ENCODE measurements at regions not wholly inside any gene's neighbourhood (a gene's known extent, or its start where the extent isn't known, plus 50 kb on each side); places are given as distances from the start of the nearest gene placed in this dataset.

DNA sequence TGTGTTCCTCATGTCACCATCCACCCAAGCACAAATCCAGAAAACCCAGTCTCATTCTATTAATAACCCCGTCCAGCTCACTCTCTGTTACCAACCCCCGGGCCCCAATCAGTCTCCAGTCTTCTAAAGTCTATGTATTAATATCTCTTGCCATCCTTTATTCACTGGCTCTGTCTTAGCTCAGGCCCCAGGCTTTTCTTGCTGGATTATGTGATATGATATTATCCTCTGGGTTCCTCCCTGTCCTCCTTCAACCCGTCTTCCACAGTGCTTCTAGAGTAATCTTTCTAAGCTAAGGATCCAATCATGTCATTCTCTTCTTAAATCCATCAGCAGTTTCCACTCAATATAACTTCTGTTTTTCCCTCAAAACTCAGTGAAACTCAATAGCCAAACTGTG is 240.5 kb upstream of the OSR1 start:
- H3K27me3 ChIP-seq (ENCODE audit: control insufficient read depth, insufficient read depth), result no peaks in the 10 kb centered on the region
- H3K9me3 ChIP-seq (ENCODE audit: control insufficient read depth, low read length), result no peaks in the 10 kb centered on the region
- intact Hi-C loops (cut with DNase I), result no loop called here
- H3K4me3 ChIP-seq (ENCODE audit: low read length), result no peak overlapping the region
- 65% methylated on average over 3 of the region's 3 CpGs for WGBS
- DNase-seq (no peak), ATAC-seq (no peak)
- no peaks in the 10 kb centered on the region for H3K4me1 ChIP-seq (ENCODE audit: control insufficient read depth, insufficient read depth, low read length)
- no peak overlapping the region for H3K27ac ChIP-seq (ENCODE audit: low read length)

DNA sequence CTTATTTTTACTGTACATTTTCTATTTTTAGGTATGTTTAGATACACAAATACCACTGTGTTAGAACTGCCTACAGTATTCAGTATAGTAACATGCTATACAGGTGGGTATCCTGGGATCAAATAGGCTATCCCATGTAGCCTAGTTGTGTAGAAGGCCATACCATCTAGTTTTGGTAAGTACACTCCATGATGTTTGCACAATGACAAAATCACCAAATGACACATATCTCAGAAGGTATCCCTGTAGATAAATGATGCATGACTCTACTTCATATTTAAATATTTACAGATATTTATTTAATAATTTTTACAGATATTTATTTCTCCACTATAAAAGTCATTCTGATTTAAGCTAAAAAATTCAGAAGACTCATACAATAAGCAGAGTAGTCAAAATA is 233.8 kb upstream of the OSR1 start:
- no peak overlapping the region for H3K27ac ChIP-seq (ENCODE audit: low read length)
- intact Hi-C loops (cut with DNase I), result no loop called here
- DNase-seq, result no peak
- no peak overlapping the region for H3K4me3 ChIP-seq (ENCODE audit: low read length)
- ATAC-seq, result no peak
- H3K4me1 ChIP-seq (ENCODE audit: control insufficient read depth, insufficient read depth, low read length), result no peaks in the 10 kb centered on the region
- no peaks in the 10 kb centered on the region for H3K9me3 ChIP-seq (ENCODE audit: control insufficient read depth, low read length)
- H3K27me3 ChIP-seq (ENCODE audit: control insufficient read depth, insufficient read depth), result no peaks in the 10 kb centered on the region

DNA sequence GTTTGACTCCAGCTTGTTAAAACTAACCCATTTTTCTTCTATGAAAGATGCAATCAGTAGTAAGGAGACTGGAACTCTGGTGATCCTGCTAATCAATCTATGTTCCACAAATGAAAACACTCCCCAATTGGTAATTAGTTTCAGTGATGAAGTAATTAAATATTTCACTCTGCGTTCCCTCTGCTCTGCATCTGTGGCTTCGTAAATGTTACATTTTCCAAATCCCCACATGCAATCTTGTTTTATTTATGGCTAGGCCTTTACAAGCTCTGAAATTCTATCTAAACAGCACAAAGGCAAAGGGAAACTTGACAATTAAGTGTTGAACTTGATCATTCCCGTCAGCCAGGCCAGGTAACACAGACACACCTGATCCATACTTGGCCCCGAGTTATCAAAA is 231.4 kb upstream of the OSR1 start:
- DNase-seq (no peak), ATAC-seq (no peak)
- intact Hi-C loops (cut with DNase I), result no loop called here
- no peak overlapping the region for H3K4me3 ChIP-seq (ENCODE audit: low read length)
- 92% methylated on average over 4 of the region's 4 CpGs for WGBS
- no peaks in the 10 kb centered on the region for H3K27me3 ChIP-seq (ENCODE audit: control insufficient read depth, insufficient read depth)
- H3K4me1 ChIP-seq (ENCODE audit: control insufficient read depth, insufficient read depth, low read length), result no peaks in the 10 kb centered on the region
- no peak overlapping the region for H3K27ac ChIP-seq (ENCODE audit: low read length)
- no peaks in the 10 kb centered on the region for H3K9me3 ChIP-seq (ENCODE audit: control insufficient read depth, low read length)

DNA sequence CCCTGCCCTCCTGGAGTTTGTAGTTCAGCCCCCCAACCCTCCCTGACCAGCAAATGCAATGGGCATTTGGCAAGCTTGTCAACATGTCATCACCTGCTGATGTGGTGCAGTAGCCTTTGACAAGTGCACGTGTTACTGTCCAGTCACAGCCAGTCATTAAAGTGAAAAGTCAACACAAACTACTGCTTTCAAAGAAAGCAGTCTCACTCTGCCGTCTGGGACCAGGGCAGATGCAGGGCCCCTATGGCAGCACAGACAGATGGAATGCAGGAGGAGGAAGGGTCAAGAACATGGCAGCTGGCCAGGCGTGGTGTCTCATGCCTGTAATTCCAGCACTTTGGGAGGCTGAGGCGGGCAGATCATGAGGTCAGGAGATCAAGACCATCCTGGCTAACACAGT is 222.4 kb upstream of the OSR1 start:
- Histone ChIP-seq H3K27me3 (ENCODE audit: control insufficient read depth, insufficient read depth) (no peaks in the 10 kb centered on the region), H3K4me1 (ENCODE audit: control insufficient read depth, insufficient read depth, low read length) (peaks cover 6% of the 10 kb centered on the region), H3K9me3 (ENCODE audit: control insufficient read depth, low read length) (no peaks in the 10 kb centered on the region), H3K27ac (ENCODE audit: low read length) (no peak overlapping the region), H3K4me3 (ENCODE audit: low read length) (no peak overlapping the region)
- DNase-seq, result peak; percentile 23 to 65 (median 55)
- WGBS, result 59% methylated on average over 4 of the region's 4 CpGs
- ATAC-seq, result peak; percentile 48 to 73
- intact Hi-C loops (cut with DNase I), result no loop called here

DNA sequence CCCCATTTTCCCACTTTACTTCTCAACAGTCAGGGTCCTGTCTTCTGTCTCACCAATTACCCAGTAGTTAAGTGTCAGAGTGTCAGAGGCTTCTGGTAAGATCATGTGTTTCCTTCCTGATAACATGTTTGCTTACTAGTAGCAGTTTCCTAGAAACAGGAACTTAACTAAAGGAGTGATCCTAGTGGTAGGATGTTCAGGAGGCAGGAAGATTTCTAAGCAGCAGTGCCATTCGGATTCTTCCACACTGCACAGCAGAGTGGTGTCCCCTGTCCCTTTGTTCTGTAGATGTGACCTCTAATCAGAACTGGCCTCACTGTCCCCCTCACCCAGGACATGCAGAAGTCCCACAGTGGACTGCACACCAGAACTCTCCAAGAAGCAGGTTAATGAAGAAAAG is 221.8 kb upstream of the OSR1 start:
- intact Hi-C loops (cut with DNase I), result no loop called here
- WGBS, result 20% methylated on average over 1 of the region's 1 CpG
- H3K4me1 ChIP-seq (ENCODE audit: control insufficient read depth, insufficient read depth, low read length), result peaks cover 6% of the 10 kb centered on the region
- H3K27ac ChIP-seq (ENCODE audit: low read length), result no peak overlapping the region
- DNase-seq, result no peak
- no peaks in the 10 kb centered on the region for H3K9me3 ChIP-seq (ENCODE audit: control insufficient read depth, low read length)
- no peak overlapping the region for H3K4me3 ChIP-seq (ENCODE audit: low read length)
- no peaks in the 10 kb centered on the region for H3K27me3 ChIP-seq (ENCODE audit: control insufficient read depth, insufficient read depth)
- peak; percentile 41 to 65 for ATAC-seq

DNA sequence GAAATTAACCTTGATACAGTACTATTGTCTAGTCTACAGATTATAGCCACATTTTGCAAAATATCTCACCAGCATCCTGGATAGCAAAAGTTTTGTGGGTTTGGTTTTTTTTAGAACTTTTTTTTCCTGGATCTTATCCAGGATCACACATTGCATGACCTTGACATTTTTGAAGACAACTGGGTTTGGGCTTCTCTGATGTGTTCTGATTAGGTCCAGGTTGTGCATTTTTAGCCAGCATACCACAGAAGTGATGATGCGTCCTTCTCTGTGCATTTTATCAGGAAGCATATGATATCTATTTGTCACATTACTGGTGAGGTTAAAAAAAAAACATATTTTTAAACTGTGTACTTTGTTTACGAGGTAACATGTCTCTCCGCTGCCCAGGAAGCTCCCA is 221.0 kb upstream of the OSR1 start:
- ATAC-seq (no peak), DNase-seq (no peak)
- Histone ChIP-seq H3K4me1 (ENCODE audit: control insufficient read depth, insufficient read depth, low read length) (peaks cover 6% of the 10 kb centered on the region), H3K4me3 (ENCODE audit: low read length) (no peak overlapping the region), H3K27me3 (ENCODE audit: control insufficient read depth, insufficient read depth) (no peaks in the 10 kb centered on the region), H3K9me3 (ENCODE audit: control insufficient read depth, low read length) (no peaks in the 10 kb centered on the region), H3K27ac (ENCODE audit: low read length) (no peak overlapping the region)
- WGBS, result 59% methylated on average over 3 of the region's 3 CpGs
- intact Hi-C loops (cut with DNase I), result no loop called here

DNA sequence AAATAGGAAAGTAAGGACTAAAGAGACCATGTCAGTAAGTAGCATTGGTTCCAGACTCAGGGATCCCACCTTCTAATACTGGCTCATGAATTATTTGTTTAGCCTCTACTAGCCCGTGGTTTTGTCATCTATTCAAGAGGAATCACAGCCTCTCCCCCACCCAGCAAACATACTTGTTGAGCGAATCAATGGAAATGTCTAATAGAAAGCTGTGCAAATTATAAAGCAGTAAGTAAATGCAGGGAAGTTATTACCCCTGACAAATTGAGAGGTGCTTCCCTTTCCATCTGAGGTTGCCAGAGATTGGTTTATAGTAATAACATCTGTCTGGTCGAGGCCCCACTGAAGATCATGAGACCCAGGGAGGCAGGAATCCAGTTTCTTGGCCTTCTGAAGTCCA is 219.3 kb upstream of the OSR1 start:
- WGBS, result 71% methylated on average over 3 of the region's 3 CpGs
- no peak for DNase-seq

DNA sequence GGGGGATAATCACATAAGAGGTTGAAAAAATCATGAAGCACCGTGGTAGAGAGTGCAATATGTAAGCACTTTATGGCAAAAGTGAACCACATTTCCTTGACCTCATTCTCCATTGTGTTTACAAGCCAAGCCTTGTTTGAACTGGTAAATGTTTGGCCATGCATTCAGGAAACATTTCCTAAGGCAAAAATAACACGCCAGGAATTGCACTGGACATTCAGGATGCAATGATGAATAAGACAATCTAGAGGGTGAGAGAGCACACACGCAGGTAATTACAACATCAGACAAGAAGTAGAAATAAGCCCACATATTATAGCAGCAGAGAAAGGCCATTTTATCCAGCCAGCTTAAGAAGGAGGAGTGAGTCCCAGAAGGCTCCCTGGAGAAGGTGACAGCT is 218.0 kb upstream of the OSR1 start:
- Histone ChIP-seq H3K27ac (ENCODE audit: low read length) (no peak overlapping the region), H3K4me1 (ENCODE audit: control insufficient read depth, insufficient read depth, low read length) (peaks cover 6% of the 10 kb centered on the region), H3K9me3 (ENCODE audit: control insufficient read depth, low read length) (no peaks in the 10 kb centered on the region), H3K4me3 (ENCODE audit: low read length) (no peak overlapping the region), H3K27me3 (ENCODE audit: control insufficient read depth, insufficient read depth) (no peaks in the 10 kb centered on the region)
- DNase-seq (no peak), ATAC-seq (no peak)
- 60% methylated on average over 3 of the region's 3 CpGs for WGBS
- intact Hi-C loops (cut with DNase I), result no loop called here

More for the DNA sequence above, 219.3 kb upstream of the OSR1 start:
- Histone ChIP-seq H3K4me3 (ENCODE audit: low read length) (no peak overlapping the region), H3K9me3 (ENCODE audit: control insufficient read depth, low read length) (no peaks in the 10 kb centered on the region), H3K27me3 (ENCODE audit: control insufficient read depth, insufficient read depth) (no peaks in the 10 kb centered on the region), H3K27ac (ENCODE audit: low read length) (no peak overlapping the region), H3K4me1 (ENCODE audit: control insufficient read depth, insufficient read depth, low read length) (peaks cover 6% of the 10 kb centered on the region)
- intact Hi-C loops (cut with DNase I), result no loop called here
- no peak for ATAC-seq

DNA sequence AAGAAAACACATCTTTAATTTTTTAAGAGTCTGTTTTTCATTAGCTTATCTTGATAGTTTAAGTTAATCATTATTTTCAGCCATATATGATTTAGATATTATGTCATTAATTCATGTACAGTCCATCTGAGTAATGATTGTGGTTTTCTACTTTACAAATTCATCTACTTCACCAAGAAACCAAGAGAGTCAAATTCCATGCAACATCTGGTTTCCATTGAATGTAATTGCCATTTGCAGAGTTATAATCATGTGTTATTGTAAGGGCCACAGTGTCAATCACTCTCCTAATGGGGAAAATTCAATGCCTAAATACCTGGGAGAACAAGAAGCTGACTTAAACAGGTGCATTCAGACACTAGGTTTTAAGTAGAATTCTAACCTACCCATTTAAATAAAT is 217.2 kb upstream of the OSR1 start:
- H3K9me3 ChIP-seq (ENCODE audit: control insufficient read depth, low read length), result no peaks in the 10 kb centered on the region
- no peaks in the 10 kb centered on the region for H3K27me3 ChIP-seq (ENCODE audit: control insufficient read depth, insufficient read depth)
- no peak overlapping the region for H3K27ac ChIP-seq (ENCODE audit: low read length)
- no peak for DNase-seq
- no peak for ATAC-seq
- no peak overlapping the region for H3K4me3 ChIP-seq (ENCODE audit: low read length)
- H3K4me1 ChIP-seq (ENCODE audit: control insufficient read depth, insufficient read depth, low read length), result peaks cover 6% of the 10 kb centered on the region
- intact Hi-C loops (cut with DNase I), result no loop called here

DNA sequence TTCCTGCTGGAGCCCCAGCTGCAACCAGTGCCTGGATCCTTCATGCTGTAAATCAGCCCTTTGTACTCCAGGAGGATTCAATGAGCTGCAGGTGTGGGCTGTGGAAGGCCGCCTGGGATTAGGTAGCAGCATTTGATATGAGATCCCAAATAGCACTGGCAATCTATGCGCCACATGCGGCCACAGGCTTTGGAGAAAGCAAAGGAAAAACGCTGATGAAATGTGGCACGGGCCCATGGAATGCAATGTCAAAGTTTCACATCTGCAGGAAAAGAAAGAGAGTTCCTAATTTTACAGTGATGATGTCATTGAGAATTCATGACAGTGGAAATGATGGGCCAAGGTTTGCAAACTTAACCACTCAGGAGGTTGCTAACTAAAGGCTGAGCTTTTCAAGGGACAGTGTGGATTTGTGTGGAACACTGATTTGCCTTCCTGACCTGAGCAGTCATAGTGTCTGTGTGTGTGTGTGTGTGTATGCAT is 216.4 kb upstream of the OSR1 start:
- no peak overlapping the region for H3K27ac ChIP-seq (ENCODE audit: low read length)
- no peak overlapping the region for H3K4me3 ChIP-seq (ENCODE audit: low read length)
- intact Hi-C loops (cut with DNase I), result no loop called here
- H3K9me3 ChIP-seq (ENCODE audit: control insufficient read depth, low read length), result no peaks in the 10 kb centered on the region
- 14% methylated on average over 5 of the region's 5 CpGs for WGBS
- peaks cover 3% of the 10 kb centered on the region for H3K4me1 ChIP-seq (ENCODE audit: control insufficient read depth, insufficient read depth, low read length)
- no peaks in the 10 kb centered on the region for H3K27me3 ChIP-seq (ENCODE audit: control insufficient read depth, insufficient read depth)
- DNase-seq (peak; percentile 66 to 74 (median 74)), ATAC-seq (peak; percentile 49 to 72)

DNA sequence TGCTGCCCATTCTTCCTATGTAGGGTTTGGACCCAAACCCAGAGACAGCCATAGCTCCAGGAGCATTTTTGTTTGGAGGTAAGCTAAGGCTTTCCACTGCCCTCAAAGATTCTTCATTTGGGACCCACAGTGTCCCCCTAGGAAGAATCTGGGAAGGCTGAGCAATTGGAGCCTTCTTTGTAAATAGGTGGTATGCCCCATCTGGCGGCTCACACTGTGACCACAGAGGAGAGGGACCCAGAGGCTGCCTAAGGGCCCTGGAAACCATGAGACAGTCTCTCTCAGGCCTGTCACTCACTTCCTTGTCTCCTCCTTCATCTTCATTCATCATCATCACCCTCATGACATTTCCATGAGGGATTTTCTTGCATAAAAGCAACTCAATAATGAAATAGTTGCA is 215.4 kb upstream of the OSR1 start:
- WGBS, result 96% methylated on average over 1 of the region's 1 CpG
- no peak for DNase-seq
- no peaks in the 10 kb centered on the region for H3K9me3 ChIP-seq (ENCODE audit: control insufficient read depth, low read length)
- ATAC-seq, result no peak
- H3K27me3 ChIP-seq (ENCODE audit: control insufficient read depth, insufficient read depth), result no peaks in the 10 kb centered on the region
- H3K27ac ChIP-seq (ENCODE audit: low read length), result no peak overlapping the region
- intact Hi-C loops (cut with DNase I), result no loop called here
- H3K4me3 ChIP-seq (ENCODE audit: low read length), result no peak overlapping the region
- no peaks in the 10 kb centered on the region for H3K4me1 ChIP-seq (ENCODE audit: control insufficient read depth, insufficient read depth, low read length)

DNA sequence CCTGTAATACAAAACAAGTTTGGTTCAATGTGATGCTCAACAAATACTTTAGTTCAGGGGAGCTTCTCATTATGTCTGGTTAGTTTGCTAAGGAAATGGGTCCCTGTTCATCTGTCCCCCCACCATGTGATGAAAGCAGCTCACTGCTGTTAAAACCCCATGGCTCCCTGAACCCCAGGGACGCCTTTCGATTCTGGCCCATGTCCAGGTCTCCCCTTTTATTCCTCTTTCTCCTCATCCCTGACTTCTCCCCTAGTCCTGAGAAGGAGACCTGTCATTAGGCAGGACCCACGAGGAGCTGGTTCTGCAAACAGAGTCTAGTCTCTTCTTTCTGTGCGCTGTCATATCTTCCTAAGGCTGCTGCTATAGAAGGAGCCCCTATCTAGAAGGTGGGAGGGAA is 213.3 kb upstream of the OSR1 start:
- no peak overlapping the region for H3K4me3 ChIP-seq (ENCODE audit: low read length)
- H3K4me1 ChIP-seq (ENCODE audit: control insufficient read depth, insufficient read depth, low read length), result no peaks in the 10 kb centered on the region
- no peaks in the 10 kb centered on the region for H3K9me3 ChIP-seq (ENCODE audit: control insufficient read depth, low read length)
- H3K27me3 ChIP-seq (ENCODE audit: control insufficient read depth, insufficient read depth), result no peaks in the 10 kb centered on the region
- ATAC-seq, result no peak
- 90% methylated on average over 4 of the region's 4 CpGs for WGBS
- intact Hi-C loops (cut with DNase I), result no loop called here
- no peak overlapping the region for H3K27ac ChIP-seq (ENCODE audit: low read length)
- no peak for DNase-seq

Measured in right cardiac atrium (tissue), 5 donors.